Stimulated activated naive CD8-positive, alpha-beta T cell treated with anti-CD3 and anti-CD28 coated beads, Interleukin-15, Interleukin-2, amounts not matched to agents 100 ng/mL and 50 ng/mL, for 24 hours (primary cell): ENCODE measurements at regions not wholly inside any gene's neighbourhood (a gene's known extent, or its start where the extent isn't known, plus 50 kb on each side); places are given as distances from the start of the nearest gene placed in this dataset.
"Not testable (repeated sequence)": the region's sequence is repeated elsewhere in the genome, so short reads cannot be mapped to it uniquely, and the experiment has no call there.

Experiments used
- H3K27ac Mint-ChIP-seq: one replicate; pipeline ENCODE4 v1.8.0; 2021; ENCODE audit warnings: mild to moderate bottlenecking, mixed read lengths
- H3K27me3 Mint-ChIP-seq: one replicate; pipeline ENCODE4 v1.8.0; 2021; ENCODE audit warnings: mixed read lengths
- H3K36me3 Mint-ChIP-seq: one replicate; pipeline ENCODE4 v1.8.0; 2021; ENCODE audit warnings: low read depth, mixed read lengths
- H3K4me1 Mint-ChIP-seq: one replicate; pipeline ENCODE4 v1.8.0; 2021; ENCODE audit warnings: low read depth, mixed read lengths
- H3K4me3 Mint-ChIP-seq: one replicate; pipeline ENCODE4 v1.8.0; 2021; ENCODE audit warnings: mild to moderate bottlenecking, mixed read lengths
- H3K9me3 Mint-ChIP-seq: one replicate; pipeline ENCODE4 v1.8.0; 2021; ENCODE audit warnings: mixed read lengths

DNA sequence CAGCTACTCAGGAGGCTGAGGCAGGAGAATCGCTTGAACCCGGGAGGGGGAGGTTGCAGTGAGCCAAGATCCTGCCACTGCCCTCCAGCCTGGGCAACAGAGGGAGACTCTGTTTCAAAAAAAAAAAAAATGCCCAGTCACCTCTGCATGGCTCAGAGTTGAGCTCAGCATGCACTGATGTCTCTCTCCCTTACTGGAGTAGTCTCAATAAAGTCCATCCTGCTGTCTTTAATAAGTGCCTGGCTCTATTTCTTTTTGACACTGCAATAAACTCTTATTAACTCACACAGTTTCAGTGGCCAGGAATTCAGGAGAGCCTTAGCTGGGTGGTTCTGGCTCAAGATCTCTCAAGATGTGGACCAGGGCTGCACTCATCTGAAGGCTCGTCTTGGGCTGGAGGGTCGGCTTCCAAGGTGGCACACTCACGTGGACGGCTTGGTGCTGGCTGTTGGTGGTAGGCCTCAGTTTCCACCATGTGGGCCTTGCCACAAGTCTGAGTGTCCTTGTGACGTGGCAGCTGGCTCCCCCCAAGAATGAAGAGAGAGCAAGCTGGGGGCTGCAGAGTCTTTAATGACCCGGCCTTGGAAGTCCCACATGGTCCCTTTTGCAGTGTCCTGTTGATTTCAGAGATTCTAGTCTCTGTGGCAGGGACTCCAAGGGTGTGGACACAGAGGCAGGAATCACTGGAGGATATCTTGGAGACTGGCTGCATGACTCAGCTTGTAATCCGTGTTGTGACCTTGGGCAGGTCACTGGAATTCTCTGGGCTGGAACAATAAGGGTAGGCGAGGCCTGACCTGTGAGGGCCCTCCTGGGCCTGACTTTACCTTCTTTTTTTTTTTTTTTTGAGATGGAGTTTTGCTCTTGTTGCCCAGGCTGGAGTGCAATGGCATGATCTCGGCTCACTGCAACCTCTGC, 85.9 kb upstream of the KMT2C start:
- Mint-ChIP-seq H3K27ac (no peak overlapping the region), H3K36me3 (no peaks in the 10 kb centered on the region), H3K4me1 (no peaks in the 10 kb centered on the region), H3K9me3 (peaks cover 11% of the 10 kb centered on the region), H3K4me3 (no peak overlapping the region), H3K27me3 (no peaks in the 10 kb centered on the region)

DNA sequence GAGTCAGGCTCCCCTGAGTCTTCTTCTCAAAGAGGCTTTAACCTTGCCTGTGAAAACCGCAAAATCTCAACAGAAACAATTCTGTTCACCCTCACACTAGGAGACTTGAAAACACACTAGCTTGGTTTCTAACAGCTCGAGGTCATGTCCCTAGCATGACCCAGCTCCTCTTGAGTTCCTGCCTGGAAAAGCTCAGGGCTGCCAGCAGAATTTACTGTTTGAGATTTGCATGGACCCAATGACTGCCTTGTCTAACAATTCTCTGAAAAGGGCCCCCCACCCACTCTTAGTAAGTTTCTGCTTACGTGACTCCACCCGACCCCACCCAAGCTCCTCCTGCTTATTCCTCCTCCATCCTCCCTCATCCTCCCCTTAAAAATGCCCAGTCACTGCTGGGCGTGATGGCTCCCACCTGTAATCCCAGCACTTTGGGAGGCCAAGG, 85.1 kb upstream of the KMT2C start:
- H3K27me3 Mint-ChIP-seq, result no peaks in the 10 kb centered on the region
- H3K27ac Mint-ChIP-seq, result no peak overlapping the region
- no peaks in the 10 kb centered on the region for H3K4me1 Mint-ChIP-seq
- peaks cover 11% of the 10 kb centered on the region for H3K9me3 Mint-ChIP-seq
- H3K36me3 Mint-ChIP-seq, result no peaks in the 10 kb centered on the region
- no peak overlapping the region for H3K4me3 Mint-ChIP-seq

- Mint-ChIP-seq H3K27ac (no peak overlapping the region), H3K36me3 (no peaks in the 10 kb centered on the region), H3K9me3 (peaks cover 11% of the 10 kb centered on the region), H3K27me3 (no peaks in the 10 kb centered on the region), H3K4me3 (no peak overlapping the region), H3K4me1 (no peaks in the 10 kb centered on the region)
Observed at GRCh38 chr7:152519290-152519689, 83.5 kb upstream of the KMT2C start.

DNA sequence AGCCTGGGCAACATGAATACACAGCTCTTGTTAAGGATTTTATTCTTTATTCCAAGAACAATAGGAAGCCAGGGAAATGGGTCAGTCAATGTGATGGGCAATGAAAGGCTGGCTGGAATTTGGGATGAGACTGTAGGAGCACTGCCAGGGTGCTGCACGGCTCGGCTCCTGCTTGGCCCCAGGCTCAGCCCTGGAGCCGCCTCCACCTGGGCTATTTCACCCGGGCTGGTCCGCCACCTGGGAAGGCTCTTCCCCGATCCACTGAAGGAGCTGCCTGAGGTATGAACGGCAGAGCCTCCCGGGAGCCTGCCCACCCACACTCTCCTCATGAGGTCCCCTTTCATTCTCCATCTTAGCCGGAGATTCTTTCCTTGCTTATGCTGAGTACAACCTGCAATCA, 80.4 kb upstream of the KMT2C start:
- H3K4me3 Mint-ChIP-seq, result no peak overlapping the region
- no peaks in the 10 kb centered on the region for H3K27me3 Mint-ChIP-seq
- H3K27ac Mint-ChIP-seq, result no peak overlapping the region
- peaks cover 11% of the 10 kb centered on the region for H3K9me3 Mint-ChIP-seq
- no peaks in the 10 kb centered on the region for H3K36me3 Mint-ChIP-seq
- peaks cover 6% of the 10 kb centered on the region for H3K4me1 Mint-ChIP-seq

DNA sequence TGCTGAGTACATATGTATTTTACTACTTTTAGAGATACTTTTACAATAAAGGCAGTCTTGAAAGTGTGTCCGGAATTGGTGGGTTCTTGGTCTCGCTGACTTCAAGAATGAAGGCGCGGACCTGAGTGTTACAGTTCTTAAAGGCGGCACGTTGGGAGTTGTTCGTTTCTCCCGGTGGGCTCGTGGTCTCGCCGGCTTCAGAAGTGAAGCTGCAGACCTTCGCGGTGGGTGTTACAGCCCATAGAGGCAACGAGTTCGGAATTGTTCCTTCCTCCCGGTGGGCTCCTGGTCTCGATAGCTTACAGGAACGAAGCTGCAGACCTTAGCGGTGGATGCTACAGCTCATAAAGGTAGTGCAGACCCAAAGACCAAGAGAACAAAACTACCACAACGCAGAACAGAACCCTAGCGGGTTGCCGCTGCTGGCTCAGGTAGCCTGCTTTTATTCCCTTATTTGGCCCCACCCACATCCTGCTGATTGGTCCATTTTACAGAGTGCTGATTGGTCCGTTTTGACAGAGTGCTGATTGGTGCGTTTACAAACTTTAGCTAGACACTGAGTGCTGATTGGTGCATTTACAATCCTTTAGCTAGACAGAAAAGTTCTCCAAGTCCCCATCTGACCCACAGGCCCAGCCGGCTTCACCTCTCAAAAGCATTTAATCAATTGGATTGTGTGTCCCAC, 79.6 kb upstream of the KMT2C start:
- not testable (repeated sequence) for H3K4me1 Mint-ChIP-seq, H3K36me3 Mint-ChIP-seq, H3K27me3 Mint-ChIP-seq, H3K4me3 Mint-ChIP-seq, H3K27ac Mint-ChIP-seq
- peaks cover 11% of the 10 kb centered on the region for H3K9me3 Mint-ChIP-seq

GRCh38 chr7:152514771-152515105, 78.9 kb upstream of the KMT2C start:
- Mint-ChIP-seq H3K9me3 (peaks cover 11% of the 10 kb centered on the region), H3K4me1 (peaks cover 6% of the 10 kb centered on the region), H3K27me3 (no peaks in the 10 kb centered on the region), H3K4me3 (no peak overlapping the region), H3K36me3 (no peaks in the 10 kb centered on the region), H3K27ac (no peak overlapping the region)

GRCh38 chr7:152513861-152514770, 78.3 kb upstream of the KMT2C start:
- H3K27me3 Mint-ChIP-seq, result no peaks in the 10 kb centered on the region
- H3K4me3 Mint-ChIP-seq, result no peak overlapping the region
- H3K27ac Mint-ChIP-seq, result no peak overlapping the region
- H3K9me3 Mint-ChIP-seq, result peaks cover 5% of the 10 kb centered on the region
- no peaks in the 10 kb centered on the region for H3K36me3 Mint-ChIP-seq
- peaks cover 6% of the 10 kb centered on the region for H3K4me1 Mint-ChIP-seq

DNA sequence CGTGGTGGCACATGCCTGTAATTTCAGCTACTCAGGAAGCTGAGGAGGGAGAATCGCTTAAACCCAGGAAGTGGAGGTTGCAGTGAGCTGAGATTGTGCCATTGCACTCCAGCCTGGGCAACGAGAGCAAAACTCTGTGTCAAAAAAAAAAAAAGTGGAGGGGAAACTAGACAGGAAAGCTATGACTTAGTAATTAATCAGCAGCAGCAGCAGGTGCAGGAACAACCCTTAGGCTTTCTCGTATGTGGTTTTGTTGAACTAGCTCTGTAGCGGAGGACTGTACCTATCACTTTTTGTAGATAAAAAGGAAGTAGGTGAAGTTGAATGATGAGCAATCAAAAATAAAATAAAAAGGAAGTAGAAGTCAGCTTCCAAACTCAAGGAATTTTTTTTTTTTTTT, 76.9 kb upstream of the KMT2C start:
- Mint-ChIP-seq H3K27me3 (no peaks in the 10 kb centered on the region), H3K9me3 (no peaks in the 10 kb centered on the region), H3K27ac (no peak overlapping the region), H3K4me1 (peaks cover 6% of the 10 kb centered on the region), H3K4me3 (peak overlapping the region; percentile 64), H3K36me3 (no peaks in the 10 kb centered on the region)

DNA sequence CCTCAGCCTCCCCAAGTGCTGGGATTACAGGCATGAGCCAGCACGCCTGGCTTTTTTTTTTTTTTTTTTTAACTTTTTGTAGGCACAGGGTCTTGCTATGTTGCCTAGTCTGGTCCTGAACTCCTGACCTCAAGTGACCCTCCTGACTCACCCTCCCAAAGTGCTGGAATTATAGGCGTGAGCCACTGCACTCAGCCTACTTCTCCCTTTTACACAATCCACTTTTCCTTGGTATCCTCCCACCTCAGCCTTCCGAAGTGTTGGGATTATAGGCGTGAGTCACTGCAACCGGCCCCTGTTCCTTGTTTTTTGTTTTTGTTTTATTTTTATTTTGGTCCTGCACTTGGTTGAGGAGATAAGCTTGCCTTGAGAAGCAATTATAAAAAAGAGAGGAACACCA, 75.9 kb upstream of the KMT2C start:
- Mint-ChIP-seq H3K27ac (no peak overlapping the region), H3K27me3 (no peaks in the 10 kb centered on the region), H3K4me1 (peaks cover 6% of the 10 kb centered on the region), H3K9me3 (no peaks in the 10 kb centered on the region), H3K4me3 (peak overlapping the region; percentile 9), H3K36me3 (no peaks in the 10 kb centered on the region)

DNA sequence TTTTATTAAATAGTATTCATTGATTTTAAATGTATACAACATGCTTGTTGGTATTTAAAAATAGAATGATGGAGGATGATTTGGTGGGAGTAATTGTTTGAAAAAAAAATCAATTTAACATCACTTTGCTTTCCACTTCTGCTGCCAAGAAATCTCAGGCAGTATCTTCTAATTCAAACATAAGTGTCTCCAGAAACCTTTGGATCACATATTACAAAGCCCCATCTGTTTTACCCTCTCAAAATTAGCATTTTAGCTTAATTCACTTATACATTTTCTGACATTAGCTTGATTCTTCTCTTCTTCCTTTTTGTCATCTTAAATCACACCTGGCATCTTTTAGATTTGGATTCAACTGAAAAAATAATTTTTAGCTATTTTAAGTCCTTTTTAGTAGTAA, 72.9 kb upstream of the KMT2C start:
- H3K4me3 Mint-ChIP-seq, result no peak overlapping the region
- peaks cover 6% of the 10 kb centered on the region for H3K4me1 Mint-ChIP-seq
- no peak overlapping the region for H3K27ac Mint-ChIP-seq
- H3K36me3 Mint-ChIP-seq, result no peaks in the 10 kb centered on the region
- H3K27me3 Mint-ChIP-seq, result no peaks in the 10 kb centered on the region
- no peaks in the 10 kb centered on the region for H3K9me3 Mint-ChIP-seq

GRCh38 chr7:152505606-152506005, 69.8 kb upstream of the KMT2C start:
- H3K36me3 Mint-ChIP-seq, result no peaks in the 10 kb centered on the region
- no peaks in the 10 kb centered on the region for H3K4me1 Mint-ChIP-seq
- H3K27me3 Mint-ChIP-seq, result no peaks in the 10 kb centered on the region
- H3K27ac Mint-ChIP-seq, result no peak overlapping the region
- no peaks in the 10 kb centered on the region for H3K9me3 Mint-ChIP-seq
- no peak overlapping the region for H3K4me3 Mint-ChIP-seq

DNA sequence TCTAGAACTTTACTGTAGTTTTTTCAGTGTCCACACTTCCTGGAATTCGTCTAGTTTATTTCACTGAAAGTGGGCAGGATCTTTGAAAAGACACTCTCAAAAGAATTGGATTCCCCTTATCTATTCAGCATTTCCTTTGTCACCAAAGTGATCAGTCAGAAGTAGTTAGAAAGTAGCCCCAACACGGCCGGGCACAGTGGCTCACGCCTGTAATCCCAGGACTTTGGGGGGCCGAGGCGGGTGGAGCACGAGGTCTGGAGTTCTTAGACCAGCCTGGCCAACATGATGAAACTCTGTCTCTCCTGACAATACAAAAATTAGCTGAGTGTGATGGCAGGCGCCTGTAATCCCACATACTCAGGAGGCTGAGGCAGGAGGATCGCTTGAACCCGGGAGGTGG, 69.0 kb upstream of the KMT2C start:
- Mint-ChIP-seq H3K4me1 (no peaks in the 10 kb centered on the region), H3K27me3 (no peaks in the 10 kb centered on the region), H3K36me3 (no peaks in the 10 kb centered on the region), H3K9me3 (no peaks in the 10 kb centered on the region), H3K27ac (no peak overlapping the region), H3K4me3 (no peak overlapping the region)

- Mint-ChIP-seq H3K9me3 (no peaks in the 10 kb centered on the region), H3K27me3 (no peaks in the 10 kb centered on the region), H3K36me3 (no peaks in the 10 kb centered on the region), H3K27ac (no peak overlapping the region), H3K4me1 (no peaks in the 10 kb centered on the region), H3K4me3 (no peak overlapping the region)
Observed at GRCh38 chr7:152504367-152504766, 68.6 kb upstream of the KMT2C start.

GRCh38 chr7:152502813-152503790, 67.3 kb upstream of the KMT2C start:
- Mint-ChIP-seq H3K9me3 (no peaks in the 10 kb centered on the region), H3K27ac (no peak overlapping the region), H3K27me3 (no peaks in the 10 kb centered on the region), H3K4me1 (no peaks in the 10 kb centered on the region), H3K4me3 (no peak overlapping the region), H3K36me3 (no peaks in the 10 kb centered on the region)
